D721Med (cell line): ENCODE measurements at regions not wholly inside any gene's neighbourhood (a gene's known extent, or its start where the extent isn't known, plus 50 kb on each side); places are given as distances from the start of the nearest gene placed in this dataset.

Experiments
- DNase-seq: peaks from one replicate; pipeline ENCODE4 v3.0.0; 2011; ENCODE audit warnings: low spot score; ENCODE audit not compliant: insufficient read length
- FAIRE-seq: peaks from 2 replicates; lab custom pipeline; 2011; peaks lifted over from hg19 to GRCh38; lab: Jason Lieb, UNC
- CTCF ChIP-seq: IDR thresholded peaks from 2 replicates; pipeline ENCODE4 v1.5.1; 2012; ENCODE audit warnings: mild to moderate bottlenecking, control low read depth; ENCODE audit not compliant: insufficient read depth; ENCODE audit errors: missing control alignments

DNA sequence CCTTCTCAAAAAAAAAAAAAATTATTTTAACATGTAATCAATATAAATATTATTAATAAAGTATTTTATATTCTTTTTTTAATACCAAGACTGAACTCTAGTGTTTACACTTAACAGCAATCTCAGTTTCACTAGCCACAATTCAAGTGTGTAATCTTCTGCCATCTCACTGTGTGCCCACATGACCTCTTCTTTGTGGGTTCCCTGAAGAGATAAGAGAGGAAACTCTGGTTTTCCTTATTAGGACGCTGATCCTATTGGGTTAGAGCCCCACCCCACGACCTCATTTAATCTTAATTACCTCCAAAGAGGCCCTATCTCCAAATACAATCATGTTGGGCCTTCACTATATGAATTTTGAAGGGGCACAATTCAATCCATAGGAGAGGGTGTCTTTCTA lies 177.6 kb downstream of the STK31 start:
- no peak for TF ChIP-seq CTCF
- no peak for FAIRE-seq
- DNase-seq: no peak

- no peak for FAIRE-seq
- no peak for DNase-seq
- no peak for TF ChIP-seq CTCF
Measured at GRCh38 chr7:23888958-23889357, 178.9 kb downstream of the STK31 start.

DNA sequence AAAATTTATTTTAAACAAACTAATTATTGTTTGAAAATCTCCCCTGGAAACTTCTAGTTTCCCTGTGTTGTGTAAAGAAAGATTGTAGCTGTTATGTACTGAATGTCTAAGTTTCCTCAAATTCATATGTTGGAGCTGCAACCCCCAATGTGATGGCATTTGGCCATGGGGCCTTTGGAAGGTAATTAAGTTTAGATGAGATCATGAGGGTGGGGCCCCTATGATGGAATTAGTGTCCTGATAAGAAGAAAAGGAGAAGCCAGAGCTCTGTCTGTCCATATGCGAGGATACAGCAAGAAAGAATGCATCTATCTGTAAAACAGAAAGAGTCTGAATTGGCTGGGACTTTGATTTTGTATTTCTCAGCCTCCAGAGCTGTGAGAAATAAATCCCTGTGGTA lies 179.5 kb downstream of the STK31 start:
- FAIRE-seq (no peak), DNase-seq (no peak)
- TF ChIP-seq CTCF: no peak

- no peak for TF ChIP-seq CTCF
- FAIRE-seq (no peak), DNase-seq (no peak)
Measured at GRCh38 chr7:23892019-23892418, 182.0 kb downstream of the STK31 start.

GRCh38 chr7:23893176-23893941 lies 183.3 kb downstream of the STK31 start:
- TF ChIP-seq CTCF: no peak
- FAIRE-seq: no peak
- DNase-seq: no peak

DNA sequence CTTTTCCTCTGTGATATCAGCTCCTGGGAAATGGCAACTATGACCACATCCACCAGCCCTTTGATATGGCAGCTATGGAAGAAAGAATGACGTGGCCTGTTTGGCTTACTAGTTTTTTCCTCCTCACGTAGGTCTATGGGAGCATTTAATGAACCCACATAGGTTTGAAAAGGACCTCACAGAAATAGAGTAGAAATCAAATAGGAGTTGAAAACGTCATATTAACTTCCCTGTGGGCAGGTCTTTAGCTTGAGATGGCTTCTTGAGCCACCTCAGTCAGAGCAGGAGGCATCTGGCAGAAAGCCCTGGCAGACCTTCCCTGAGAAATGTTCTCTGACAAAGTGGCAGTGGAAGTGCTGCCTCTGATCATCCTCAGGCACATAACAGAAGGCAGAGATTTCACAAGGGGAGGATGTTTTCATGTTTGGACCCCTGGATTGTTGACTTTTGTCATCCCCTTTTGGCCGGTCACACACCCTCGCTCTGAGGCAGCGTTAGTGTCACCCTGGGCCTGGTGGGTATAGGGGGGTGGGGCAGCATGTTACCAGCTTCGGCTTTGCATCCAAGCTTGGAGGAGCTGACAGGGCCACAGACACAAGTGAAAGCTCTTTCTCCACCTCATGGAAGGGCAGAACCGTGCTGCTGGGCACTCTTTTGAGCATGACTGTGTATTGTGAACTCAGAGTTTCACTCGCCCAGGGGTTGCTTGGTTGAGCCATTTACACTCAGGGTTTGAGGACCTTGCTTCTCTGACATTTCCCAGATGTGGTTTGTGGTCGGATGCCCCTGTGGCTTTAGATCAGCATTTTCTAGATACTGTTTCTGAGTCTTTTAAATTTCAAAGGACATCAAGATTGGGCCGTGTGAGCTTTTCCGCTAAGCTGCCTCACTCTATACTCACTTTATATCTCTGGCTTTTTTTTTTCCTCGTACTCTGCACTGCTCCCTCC lies 184.2 kb downstream of the STK31 start:
- DNase-seq: no peak
- FAIRE-seq: no peak
- no peak for TF ChIP-seq CTCF
